ENCODE measurements at regions not wholly inside any gene's neighbourhood (a gene's known extent, or its start where the extent isn't known, plus 50 kb on each side); places are given as distances from the start of the nearest gene placed in this dataset.

GRCh38 chr21:23402929-23403520, 2204.3 kb downstream of the MRPL39 start:
- TF ChIP-seq, protein P1, sequence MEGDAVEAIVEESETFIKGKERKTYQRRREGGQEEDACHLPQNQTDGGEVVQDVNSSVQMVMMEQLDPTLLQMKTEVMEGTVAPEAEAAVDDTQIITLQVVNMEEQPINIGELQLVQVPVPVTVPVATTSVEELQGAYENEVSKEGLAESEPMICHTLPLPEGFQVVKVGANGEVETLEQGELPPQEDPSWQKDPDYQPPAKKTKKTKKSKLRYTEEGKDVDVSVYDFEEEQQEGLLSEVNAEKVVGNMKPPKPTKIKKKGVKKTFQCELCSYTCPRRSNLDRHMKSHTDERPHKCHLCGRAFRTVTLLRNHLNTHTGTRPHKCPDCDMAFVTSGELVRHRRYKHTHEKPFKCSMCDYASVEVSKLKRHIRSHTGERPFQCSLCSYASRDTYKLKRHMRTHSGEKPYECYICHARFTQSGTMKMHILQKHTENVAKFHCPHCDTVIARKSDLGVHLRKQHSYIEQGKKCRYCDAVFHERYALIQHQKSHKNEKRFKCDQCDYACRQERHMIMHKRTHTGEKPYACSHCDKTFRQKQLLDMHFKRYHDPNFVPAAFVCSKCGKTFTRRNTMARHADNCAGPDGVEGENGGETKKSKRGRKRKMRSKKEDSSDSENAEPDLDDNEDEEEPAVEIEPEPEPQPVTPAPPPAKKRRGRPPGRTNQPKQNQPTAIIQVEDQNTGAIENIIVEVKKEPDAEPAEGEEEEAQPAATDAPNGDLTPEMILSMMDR (IDR thresholded peaks at IDR 0.05; ENCODE audit: borderline replicate concordance, extremely low read depth, low read length, poor library complexity, severe bottlenecking), result no peak
- TF ChIP-seq EZH2 (IDR thresholded peaks at IDR 0.05; ENCODE audit: borderline replicate concordance, low read depth, low read length, severe bottlenecking), result no peak

Data from DND-41 (cell line).